IPS DF 6.9 (cell line): ENCODE measurements at regions not wholly inside any gene's neighbourhood (a gene's known extent, or its start where the extent isn't known, plus 50 kb on each side); places are given as distances from the start of the nearest gene placed in this dataset.
"Not testable (repeated sequence)": the region's sequence is repeated elsewhere in the genome, so short reads cannot be mapped to it uniquely, and the experiment has no call there.

Experiments
- DNase-seq: peaks from one replicate; pipeline ENCODE4 v3.0.0-alpha.2; 2013; ENCODE audit warnings: low read depth, low spot score
- H3K27ac ChIP-seq: one replicate; pipeline ENCODE4 v1.5.1; 2013; ENCODE audit warnings: low read length, control low read depth
- H3K27me3 ChIP-seq: 2 replicates; pipeline ENCODE4 v1.6.1; 2013; ENCODE audit warnings: mild to moderate bottlenecking, low read length; ENCODE audit not compliant: control insufficient read depth, insufficient read depth
- H3K36me3 ChIP-seq: 2 replicates; pipeline ENCODE4 v1.6.1; 2013; ENCODE audit warnings: low read length; ENCODE audit not compliant: control insufficient read depth, insufficient read depth
- H3K4me1 ChIP-seq: 2 replicates; pipeline ENCODE4 v1.6.1; 2013; ENCODE audit warnings: low read length; ENCODE audit not compliant: control insufficient read depth, insufficient read depth
- H3K4me3 ChIP-seq: 2 replicates; pipeline ENCODE4 v1.5.1; 2013; ENCODE audit warnings: mild to moderate bottlenecking, low read length
- H3K9me3 ChIP-seq: 2 replicates; pipeline ENCODE4 v1.6.1; 2013; ENCODE audit warnings: low read length, inconsistent platforms; ENCODE audit not compliant: control insufficient read depth, insufficient read depth
- WGBS: extraction: QIAGEN DNeasy Blood & Tissue Kit; methylation state at CpG from one replicate; pipeline ENCODE4 v1.1.7; 2013; ENCODE audit warnings: mixed read lengths, missing lambda C conversion rate; ENCODE audit not compliant: insufficient read length, insufficient coverage; 5-methylcytosine and 5-hydroxymethylcytosine counted together

- Histone ChIP-seq H3K9me3 (no peaks in the 10 kb centered on the region), H3K4me3 (no peak overlapping the region), H3K4me1 (0 out of 2 replicates have a peak, but pooled peaks cover 2% of the 10 kb centered on the region), H3K27ac (no peak overlapping the region), H3K36me3 (no peaks in the 10 kb centered on the region), H3K27me3 (no peaks in the 10 kb centered on the region)
- no peak for DNase-seq
Observed at GRCh38 chr4:64715741-64716140, 306.5 kb upstream of the TECRL start.

DNA sequence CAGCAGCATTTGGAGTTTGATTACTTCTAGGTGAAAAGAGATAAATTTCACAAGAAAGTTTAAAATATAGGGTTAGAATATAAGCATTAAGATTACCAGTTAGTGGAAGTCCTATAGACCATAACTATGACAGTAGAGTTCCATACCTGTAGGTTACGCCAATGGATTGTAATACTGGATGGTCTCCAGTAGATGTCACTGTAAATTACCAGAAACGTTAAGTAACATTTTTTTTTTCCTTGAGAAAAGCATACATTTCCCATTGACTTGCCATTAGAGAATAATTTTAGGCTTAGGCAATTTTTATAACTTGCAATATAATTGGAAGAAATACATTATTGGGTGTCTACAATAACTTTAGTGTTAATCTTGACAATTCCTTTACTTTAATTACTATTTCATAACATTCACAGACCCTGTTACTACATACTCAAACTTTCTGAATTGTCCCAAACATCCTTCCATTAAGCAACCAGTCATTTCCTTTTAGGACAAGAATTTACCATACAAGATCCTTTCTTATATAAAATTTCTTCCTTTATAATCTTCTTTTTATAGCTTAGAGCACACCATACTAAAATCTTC, 304.1 kb upstream of the TECRL start:
- no peaks in the 10 kb centered on the region for H3K9me3 ChIP-seq
- no peaks in the 10 kb centered on the region for H3K27me3 ChIP-seq
- DNase-seq: no peak
- H3K4me3 ChIP-seq: no peak overlapping the region
- 0 out of 2 replicates have a peak, but pooled peaks cover 2% of the 10 kb centered on the region for H3K4me1 ChIP-seq
- no CpG with 5 or more reads among the region's 2 CpGs for WGBS
- H3K36me3 ChIP-seq: no peaks in the 10 kb centered on the region
- H3K27ac ChIP-seq: no peak overlapping the region

DNA sequence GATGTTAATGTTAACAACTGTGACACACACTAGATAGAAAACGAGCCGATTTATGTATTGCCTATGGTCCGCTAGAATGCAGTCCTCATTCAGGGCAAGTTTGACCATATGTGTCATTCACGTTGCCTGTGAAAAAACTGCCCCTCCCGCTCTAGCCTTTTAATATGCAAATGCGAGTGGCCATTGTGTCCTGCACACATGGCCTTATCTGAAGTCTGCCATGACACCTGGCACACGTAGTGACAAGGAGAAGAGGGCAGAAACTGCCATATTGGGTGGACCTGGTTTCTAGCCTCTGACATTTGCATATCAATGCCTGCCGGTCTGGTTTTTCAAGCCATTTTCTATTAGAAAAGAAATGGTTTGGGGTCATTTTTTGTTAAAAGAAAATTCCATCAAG, 303.3 kb upstream of the TECRL start:
- DNase-seq: no peak
- Histone ChIP-seq H3K27me3 (no peaks in the 10 kb centered on the region), H3K27ac (no peak overlapping the region), H3K36me3 (no peaks in the 10 kb centered on the region), H3K4me1 (0 out of 2 replicates have a peak, but pooled peaks cover 2% of the 10 kb centered on the region), H3K9me3 (no peaks in the 10 kb centered on the region), H3K4me3 (no peak overlapping the region)
- WGBS: no CpG with 5 or more reads among the region's 8 CpGs

GRCh38 chr4:64705989-64706388, 296.7 kb upstream of the TECRL start:
- Histone ChIP-seq H3K36me3 (no peaks in the 10 kb centered on the region), H3K27me3 (no peaks in the 10 kb centered on the region), H3K4me3 (no peak overlapping the region), H3K9me3 (no peaks in the 10 kb centered on the region; the same call in 1 of the 2 replicates), H3K27ac (no peak overlapping the region), H3K4me1 (no peaks in the 10 kb centered on the region)
- DNase-seq: no peak
- no CpG with 5 or more reads among the region's 3 CpGs for WGBS

DNA sequence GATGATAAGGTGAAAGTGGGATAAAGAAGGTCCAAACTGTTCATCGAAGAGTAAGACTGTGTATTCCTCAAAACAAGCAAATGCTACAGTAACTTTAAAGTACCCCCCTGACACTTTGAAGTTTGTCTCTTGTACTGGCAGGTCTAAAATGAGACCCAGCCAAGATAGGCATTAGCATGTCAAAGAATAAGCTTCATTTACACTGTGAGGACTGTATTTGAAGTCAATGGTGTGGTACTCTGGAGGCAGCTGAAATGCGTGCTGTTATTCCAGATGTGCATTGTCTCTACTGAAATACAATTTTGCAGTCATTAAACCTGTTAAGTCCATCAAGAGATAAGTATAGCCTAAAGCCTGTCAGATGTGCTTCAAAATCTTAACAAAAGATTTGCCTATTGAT, 288.9 kb upstream of the TECRL start:
- no peaks in the 10 kb centered on the region for H3K27me3 ChIP-seq
- DNase-seq: no peak
- H3K36me3 ChIP-seq: no peaks in the 10 kb centered on the region
- no peak overlapping the region for H3K4me3 ChIP-seq
- H3K4me1 ChIP-seq: no peaks in the 10 kb centered on the region
- no peak overlapping the region for H3K27ac ChIP-seq
- no CpG with 5 or more reads among the region's 2 CpGs for WGBS
- no peaks in the 10 kb centered on the region; the same call in 1 of the 2 replicates for H3K9me3 ChIP-seq

GRCh38 chr4:64682946-64683345, 273.7 kb upstream of the TECRL start:
- H3K4me1 ChIP-seq: no peaks in the 10 kb centered on the region
- no peaks in the 10 kb centered on the region for H3K27me3 ChIP-seq
- no peak for DNase-seq
- H3K9me3 ChIP-seq: no peaks in the 10 kb centered on the region
- H3K4me3 ChIP-seq: no peak overlapping the region
- no peaks in the 10 kb centered on the region for H3K36me3 ChIP-seq
- H3K27ac ChIP-seq: no peak overlapping the region
- no CpG with 5 or more reads among the region's 4 CpGs for WGBS

GRCh38 chr4:64682481-64682880, 273.2 kb upstream of the TECRL start:
- no peaks in the 10 kb centered on the region for H3K27me3 ChIP-seq
- H3K9me3 ChIP-seq: no peaks in the 10 kb centered on the region
- no peak overlapping the region for H3K27ac ChIP-seq
- no CpG with 5 or more reads among the region's 4 CpGs for WGBS
- DNase-seq: no peak
- H3K4me1 ChIP-seq: no peaks in the 10 kb centered on the region
- H3K36me3 ChIP-seq: no peaks in the 10 kb centered on the region
- no peak overlapping the region for H3K4me3 ChIP-seq

DNA sequence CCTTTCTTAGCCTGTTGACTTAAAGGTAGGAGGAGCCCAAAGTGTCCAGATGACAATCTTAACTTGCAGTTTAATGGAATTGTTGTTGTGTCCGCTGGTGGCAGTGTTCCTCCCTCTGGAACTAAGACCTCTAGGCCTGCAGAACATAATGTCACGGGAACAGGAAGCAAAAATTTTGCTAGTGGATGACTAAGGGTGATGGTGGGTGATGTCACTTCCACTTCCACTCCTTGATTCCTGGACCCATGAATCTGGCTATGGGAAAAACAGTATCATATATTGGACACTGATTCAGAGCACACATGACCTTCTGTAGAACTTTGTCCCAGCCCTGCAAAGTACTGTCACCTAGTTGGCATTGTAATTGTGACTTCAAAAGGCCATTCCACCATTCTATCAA, 263.9 kb upstream of the TECRL start:
- no CpG with 5 or more reads among the region's 2 CpGs for WGBS
- not testable (repeated sequence) for H3K9me3 ChIP-seq, H3K27me3 ChIP-seq, H3K4me1 ChIP-seq, H3K4me3 ChIP-seq, H3K27ac ChIP-seq, H3K36me3 ChIP-seq, DNase-seq

DNA sequence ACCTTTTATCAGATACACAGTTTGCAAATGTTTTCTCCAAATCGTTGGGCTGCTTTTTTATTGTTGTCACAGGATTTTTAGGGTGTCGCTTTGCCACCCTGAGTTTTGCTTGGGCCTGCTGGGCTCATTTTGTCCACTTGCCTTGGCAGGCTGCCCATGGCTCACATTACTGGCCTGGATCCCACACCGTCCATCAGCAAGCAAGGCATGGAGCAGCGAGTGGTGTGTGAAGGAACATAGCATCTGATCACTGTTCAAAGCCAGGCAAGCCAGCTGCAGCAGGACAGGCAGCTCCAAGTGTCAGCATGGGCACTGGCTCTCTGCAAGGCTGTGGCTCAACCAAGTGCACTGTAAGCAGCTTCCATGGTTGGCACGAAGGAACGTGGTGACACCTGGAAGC, 261.4 kb upstream of the TECRL start:
- H3K27me3 ChIP-seq: no peaks in the 10 kb centered on the region
- no peak overlapping the region for H3K27ac ChIP-seq
- no peaks in the 10 kb centered on the region for H3K36me3 ChIP-seq
- H3K4me3 ChIP-seq: no peak overlapping the region
- no peaks in the 10 kb centered on the region for H3K9me3 ChIP-seq
- WGBS: no CpG with 5 or more reads among the region's 6 CpGs
- no peak for DNase-seq
- H3K4me1 ChIP-seq: no peaks in the 10 kb centered on the region

- H3K4me1 ChIP-seq: no peaks in the 10 kb centered on the region
- H3K27me3 ChIP-seq: no peaks in the 10 kb centered on the region
- no CpG with 5 or more reads among the region's 3 CpGs for WGBS
- H3K9me3 ChIP-seq: no peaks in the 10 kb centered on the region
- no peak for DNase-seq
- H3K27ac ChIP-seq: no peak overlapping the region
- no peaks in the 10 kb centered on the region for H3K36me3 ChIP-seq
- no peak overlapping the region for H3K4me3 ChIP-seq
Observed at GRCh38 chr4:64643841-64644240, 234.6 kb upstream of the TECRL start.

- Histone ChIP-seq H3K4me1 (no peaks in the 10 kb centered on the region), H3K27me3 (no peaks in the 10 kb centered on the region), H3K4me3 (no peak overlapping the region), H3K36me3 (no peaks in the 10 kb centered on the region), H3K9me3 (no peaks in the 10 kb centered on the region), H3K27ac (no peak overlapping the region)
- no peak for DNase-seq
- no CpG with 5 or more reads among the region's 1 CpG for WGBS
Observed at GRCh38 chr4:64642936-64643335, 233.7 kb upstream of the TECRL start.
